WTC11 (cell line): ENCODE measurements at regions not wholly inside any gene's neighbourhood (a gene's known extent, or its start where the extent isn't known, plus 50 kb on each side); places are given as distances from the start of the nearest gene placed in this dataset.

ENCODE experiments used
- ATAC-seq: fragments of 200-7000 bp; cut with Tn5 transposase; 2 replicates; pipeline ENCODE4 v1.10.0; 2021; ENCODE audit warnings: mild to moderate bottlenecking, moderate library complexity
- CTCF ChIA-PET: fragments of 300-600 bp; sonication (Branson Sonifier 250); formaldehyde crosslinking; loops from one replicate; lab custom pipeline; 2021; ENCODE audit warnings: antibody characterized with exemption; lab: Charles Lee
- POLR2A ChIA-PET: fragments of 350-600 bp; sonication (Branson Sonifier 250); formaldehyde crosslinking; loops from one replicate; lab custom pipeline; 2021; ENCODE audit warnings: antibody characterized with exemption; lab: Charles Lee
- DNase-seq: peaks from one replicate; pipeline ENCODE4 v3.0.0; 2021; ENCODE audit warnings: low spot score
- H3K27ac Mint-ChIP-seq: 2 replicates; pipeline ENCODE4 v1.8.0; 2021; ENCODE audit warnings: mixed read lengths
- H3K27me3 Mint-ChIP-seq: 2 replicates; pipeline ENCODE4 v1.8.0; 2021; ENCODE audit warnings: low read depth, mild to moderate bottlenecking, moderate library complexity, mixed read lengths
- H3K36me3 Mint-ChIP-seq: 2 replicates; pipeline ENCODE4 v1.8.0; 2021; ENCODE audit warnings: mixed read lengths
- H3K4me1 Mint-ChIP-seq: 2 replicates; pipeline ENCODE4 v1.8.0; 2022; ENCODE audit warnings: mixed read lengths
- H3K4me3 Mint-ChIP-seq: 2 replicates; pipeline ENCODE4 v1.8.0; 2021; ENCODE audit warnings: mild to moderate bottlenecking, moderate library complexity, mixed read lengths
- H3K9me3 Mint-ChIP-seq: 2 replicates; pipeline ENCODE4 v1.8.0; 2021; ENCODE audit warnings: mixed read lengths
- CBFB ChIP-seq: sonication (generic); formaldehyde crosslinking; IDR thresholded peaks from 2 replicates; pipeline ENCODE4 v1.8.1; 2022; ENCODE audit warnings: mild to moderate bottlenecking, low read depth, missing genetic modification reagents
- CREM ChIP-seq: sonication (generic); formaldehyde crosslinking; IDR thresholded peaks from 2 replicates; pipeline ENCODE4 v1.8.1; 2022; ENCODE audit warnings: mild to moderate bottlenecking, missing genetic modification reagents, moderate library complexity
- ESRRA ChIP-seq: sonication (generic); formaldehyde crosslinking; IDR thresholded peaks from 2 replicates; pipeline ENCODE4 v1.8.1; 2022; ENCODE audit warnings: mild to moderate bottlenecking, missing genetic modification reagents, borderline replicate concordance
- FOXK1 ChIP-seq: sonication (generic); formaldehyde crosslinking; IDR thresholded peaks from 2 replicates; pipeline ENCODE4 v1.8.0; 2022; ENCODE audit warnings: mild to moderate bottlenecking, moderate library complexity, missing genetic modification reagents
- FOXP4 ChIP-seq: sonication (generic); formaldehyde crosslinking; IDR thresholded peaks from 2 replicates; pipeline ENCODE4 v1.8.0; 2022; ENCODE audit warnings: mild to moderate bottlenecking, missing genetic modification reagents
- IRF2 ChIP-seq: sonication (generic); formaldehyde crosslinking; IDR thresholded peaks from 2 replicates; pipeline ENCODE4 v1.8.0; 2022; ENCODE audit warnings: low read depth, missing genetic modification reagents, borderline replicate concordance
- NFE2L1 ChIP-seq: sonication (generic); formaldehyde crosslinking; IDR thresholded peaks from 2 replicates; pipeline ENCODE4 v1.8.1; 2023; ENCODE audit warnings: missing genetic modification reagents
- NR1H2 ChIP-seq: sonication (generic); formaldehyde crosslinking; IDR thresholded peaks from 2 replicates; pipeline ENCODE4 v1.9.0; 2021; ENCODE audit warnings: mild to moderate bottlenecking, moderate library complexity, missing genetic modification reagents
- NR3C1 ChIP-seq: sonication (generic); formaldehyde crosslinking; conservative IDR thresholded peaks from 2 replicates; pipeline ENCODE4 v1.8.1; 2023; ENCODE audit warnings: low read depth, mild to moderate bottlenecking, missing genetic modification reagents
- PREB ChIP-seq: sonication (generic); formaldehyde crosslinking; IDR thresholded peaks from 2 replicates; pipeline ENCODE4 v1.8.1; 2022; ENCODE audit warnings: mild to moderate bottlenecking, missing genetic modification reagents, moderate library complexity, borderline replicate concordance
- PRRX2 ChIP-seq: fragments of 250-450 bp; sonication (Bioruptor Pico); IDR thresholded peaks from 2 replicates; pipeline ENCODE4 v1.8.0; 2021; ENCODE audit warnings: mild to moderate bottlenecking
- RORB ChIP-seq: fragments of 250-450 bp; sonication (Bioruptor Pico); IDR thresholded peaks from 2 replicates; pipeline ENCODE4 v1.9.0; 2021; ENCODE audit warnings: mild to moderate bottlenecking
- SMAD3 ChIP-seq: sonication (generic); formaldehyde crosslinking; IDR thresholded peaks from 2 replicates; pipeline ENCODE4 v1.8.0; 2022; ENCODE audit warnings: missing genetic modification reagents, mild to moderate bottlenecking, borderline replicate concordance
- SMAD4 ChIP-seq: sonication (generic); formaldehyde crosslinking; IDR thresholded peaks from 2 replicates; pipeline ENCODE4 v1.8.0; 2022; ENCODE audit warnings: mild to moderate bottlenecking, missing genetic modification reagents
- SOX15 ChIP-seq: fragments of 250-450 bp; sonication (Bioruptor Pico); IDR thresholded peaks from 2 replicates; pipeline ENCODE4 v1.9.0; 2021; ENCODE audit warnings: mild to moderate bottlenecking
- SP1 ChIP-seq: sonication (generic); formaldehyde crosslinking; conservative IDR thresholded peaks from 2 replicates; pipeline ENCODE4 v1.8.1; 2022; ENCODE audit warnings: missing genetic modification reagents
- TP53 ChIP-seq: sonication (generic); formaldehyde crosslinking; IDR thresholded peaks from 2 replicates; pipeline ENCODE4 v1.8.1; 2023; ENCODE audit warnings: mild to moderate bottlenecking, missing genetic modification reagents
- ZBTB21 ChIP-seq: sonication (generic); formaldehyde crosslinking; IDR thresholded peaks from 2 replicates; pipeline ENCODE4 v1.8.1; 2023; ENCODE audit warnings: mild to moderate bottlenecking, missing genetic modification reagents, borderline replicate concordance
- ZMAT4 ChIP-seq: fragments of 250-450 bp; sonication (Bioruptor Pico); IDR thresholded peaks from 2 replicates; pipeline ENCODE4 v1.9.0; 2021; ENCODE audit warnings: mild to moderate bottlenecking
- ZNF138 ChIP-seq: sonication (generic); formaldehyde crosslinking; conservative IDR thresholded peaks from 2 replicates; pipeline ENCODE4 v1.8.1; 2022; ENCODE audit warnings: mild to moderate bottlenecking, moderate library complexity, missing genetic modification reagents
- ZNF263 ChIP-seq: sonication (generic); formaldehyde crosslinking; IDR thresholded peaks from 2 replicates; pipeline ENCODE4 v1.8.1; 2022; ENCODE audit warnings: low read depth, mild to moderate bottlenecking, moderate library complexity, missing genetic modification reagents
- ZNF317 ChIP-seq: sonication (generic); formaldehyde crosslinking; IDR thresholded peaks from 2 replicates; pipeline ENCODE4 v1.8.1; 2023; ENCODE audit warnings: low read depth, mild to moderate bottlenecking, moderate library complexity, missing genetic modification reagents, borderline replicate concordance
- ZNF423 ChIP-seq: fragments of 250-450 bp; sonication (Bioruptor Pico); IDR thresholded peaks from 2 replicates; pipeline ENCODE4 v2.1.2; 2022; ENCODE audit warnings: mild to moderate bottlenecking, moderate library complexity
- ZNF671 ChIP-seq: fragments of 250-450 bp; sonication (Bioruptor Pico); IDR thresholded peaks from 2 replicates; pipeline ENCODE4 v1.8.0; 2021; ENCODE audit warnings: mild to moderate bottlenecking
- ZSCAN18 ChIP-seq: fragments of 250-450 bp; sonication (Bioruptor Pico); IDR thresholded peaks from 2 replicates; pipeline ENCODE4 v2.1.2; 2022; ENCODE audit warnings: mild to moderate bottlenecking, moderate library complexity
- TF ChIP-seq, protein P1 (sequence below): sonication (generic); formaldehyde crosslinking; IDR thresholded peaks from 2 replicates; pipeline ENCODE4 v1.8.0; 2022; ENCODE audit warnings: mild to moderate bottlenecking, missing genetic modification reagents
- TF ChIP-seq, protein P2 (sequence below): sonication (generic); formaldehyde crosslinking; IDR thresholded peaks from 2 replicates; pipeline ENCODE4 v1.8.1; 2022; ENCODE audit warnings: low read depth, mild to moderate bottlenecking, moderate library complexity, missing genetic modification reagents, borderline replicate concordance
- TF ChIP-seq, protein P3 (sequence below): fragments of 250-450 bp; sonication (Bioruptor Pico); conservative IDR thresholded peaks from 2 replicates; pipeline ENCODE4 v1.9.0; 2021; ENCODE audit warnings: mild to moderate bottlenecking
- TF ChIP-seq, protein P4 (sequence below): sonication (generic); formaldehyde crosslinking; IDR thresholded peaks from 2 replicates; pipeline ENCODE4 v1.8.0; 2023; ENCODE audit warnings: missing genetic modification reagents

DNA sequence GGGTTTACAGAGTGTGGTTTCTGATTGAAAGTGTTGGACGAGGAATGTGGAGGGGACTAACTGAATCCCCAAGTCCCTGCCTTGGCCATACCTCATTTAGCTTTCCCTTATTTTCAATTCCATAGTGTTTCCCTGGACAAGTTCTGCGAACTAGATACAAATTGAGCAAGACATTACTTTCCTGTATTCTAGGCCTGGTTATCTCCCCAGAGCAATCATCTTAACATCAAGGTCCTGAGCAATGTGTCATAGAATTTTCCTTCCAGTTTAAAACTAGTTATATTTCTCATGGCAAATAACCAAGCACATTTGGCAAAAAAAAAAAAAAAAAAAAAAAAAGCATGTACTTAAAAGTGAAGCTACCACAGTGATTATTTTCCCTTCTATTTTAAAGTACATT, 330.1 kb downstream of the CDH11 start:
- no peak for DNase-seq
- POLR2A ChIA-PET, result interaction anchor here (0.6 to 0.7 kb wide), 2 partner anchors 36 to 286 kb away, joined by 3 to 6 read pairs; no protein-coding TSS in a partner anchor
- H3K4me1 Mint-ChIP-seq, result no peaks in the 10 kb centered on the region
- TF ChIP-seq ZNF263 (no peak), ZMAT4 (CRISPR knock-in tag) (no peak), NFE2L1 (CRISPR knock-in tag) (no peak), SMAD4 (no peak), ZNF423 (CRISPR knock-in tag) (no peak), ZNF138 (CRISPR knock-in tag) (no peak), TP53 (no peak), ZBTB21 (no peak), ZSCAN18 (no peak), NR1H2 (no peak), PREB (no peak), IRF2 (no peak), CREM (CRISPR knock-in tag) (no peak), PRRX2 (no peak)
- TF ChIP-seq, protein P1, sequence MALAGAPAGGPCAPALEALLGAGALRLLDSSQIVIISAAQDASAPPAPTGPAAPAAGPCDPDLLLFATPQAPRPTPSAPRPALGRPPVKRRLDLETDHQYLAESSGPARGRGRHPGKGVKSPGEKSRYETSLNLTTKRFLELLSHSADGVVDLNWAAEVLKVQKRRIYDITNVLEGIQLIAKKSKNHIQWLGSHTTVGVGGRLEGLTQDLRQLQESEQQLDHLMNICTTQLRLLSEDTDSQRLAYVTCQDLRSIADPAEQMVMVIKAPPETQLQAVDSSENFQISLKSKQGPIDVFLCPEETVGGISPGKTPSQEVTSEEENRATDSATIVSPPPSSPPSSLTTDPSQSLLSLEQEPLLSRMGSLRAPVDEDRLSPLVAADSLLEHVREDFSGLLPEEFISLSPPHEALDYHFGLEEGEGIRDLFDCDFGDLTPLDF (CRISPR knock-in tag), result no peak
- TF ChIP-seq, protein P2, sequence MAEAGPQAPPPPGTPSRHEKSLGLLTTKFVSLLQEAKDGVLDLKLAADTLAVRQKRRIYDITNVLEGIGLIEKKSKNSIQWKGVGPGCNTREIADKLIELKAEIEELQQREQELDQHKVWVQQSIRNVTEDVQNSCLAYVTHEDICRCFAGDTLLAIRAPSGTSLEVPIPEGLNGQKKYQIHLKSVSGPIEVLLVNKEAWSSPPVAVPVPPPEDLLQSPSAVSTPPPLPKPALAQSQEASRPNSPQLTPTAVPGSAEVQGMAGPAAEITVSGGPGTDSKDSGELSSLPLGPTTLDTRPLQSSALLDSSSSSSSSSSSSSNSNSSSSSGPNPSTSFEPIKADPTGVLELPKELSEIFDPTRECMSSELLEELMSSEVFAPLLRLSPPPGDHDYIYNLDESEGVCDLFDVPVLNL (CRISPR knock-in tag), result no peak
- H3K4me3 Mint-ChIP-seq, result no peak overlapping the region
- H3K9me3 Mint-ChIP-seq, result no peaks in the 10 kb centered on the region
- H3K27ac Mint-ChIP-seq, result no peak overlapping the region
- no peak for ATAC-seq
- H3K27me3 Mint-ChIP-seq, result no peaks in the 10 kb centered on the region
- CTCF ChIA-PET, result no interaction called here
- no peaks in the 10 kb centered on the region for H3K36me3 Mint-ChIP-seq

- H3K27ac Mint-ChIP-seq, result no peak overlapping the region
- no peak overlapping the region for H3K4me3 Mint-ChIP-seq
- H3K4me1 Mint-ChIP-seq, result no peaks in the 10 kb centered on the region
- no peaks in the 10 kb centered on the region for H3K9me3 Mint-ChIP-seq
- ChIA-PET CTCF (no interaction called here), POLR2A (no interaction called here)
- TF ChIP-seq NR3C1 (CRISPR knock-in tag), result no peak
- TF ChIP-seq SOX15 (CRISPR knock-in tag), result no peak
- no peak for TF ChIP-seq ESRRA
- no peak for TF ChIP-seq NFE2L1 (CRISPR knock-in tag)
- TF ChIP-seq ZNF317 (CRISPR knock-in tag), result no peak
- TF ChIP-seq FOXP4, result no peak
- no peak for TF ChIP-seq RORB
- no peak for TF ChIP-seq CBFB (CRISPR knock-in tag)
- TF ChIP-seq, protein P3, sequence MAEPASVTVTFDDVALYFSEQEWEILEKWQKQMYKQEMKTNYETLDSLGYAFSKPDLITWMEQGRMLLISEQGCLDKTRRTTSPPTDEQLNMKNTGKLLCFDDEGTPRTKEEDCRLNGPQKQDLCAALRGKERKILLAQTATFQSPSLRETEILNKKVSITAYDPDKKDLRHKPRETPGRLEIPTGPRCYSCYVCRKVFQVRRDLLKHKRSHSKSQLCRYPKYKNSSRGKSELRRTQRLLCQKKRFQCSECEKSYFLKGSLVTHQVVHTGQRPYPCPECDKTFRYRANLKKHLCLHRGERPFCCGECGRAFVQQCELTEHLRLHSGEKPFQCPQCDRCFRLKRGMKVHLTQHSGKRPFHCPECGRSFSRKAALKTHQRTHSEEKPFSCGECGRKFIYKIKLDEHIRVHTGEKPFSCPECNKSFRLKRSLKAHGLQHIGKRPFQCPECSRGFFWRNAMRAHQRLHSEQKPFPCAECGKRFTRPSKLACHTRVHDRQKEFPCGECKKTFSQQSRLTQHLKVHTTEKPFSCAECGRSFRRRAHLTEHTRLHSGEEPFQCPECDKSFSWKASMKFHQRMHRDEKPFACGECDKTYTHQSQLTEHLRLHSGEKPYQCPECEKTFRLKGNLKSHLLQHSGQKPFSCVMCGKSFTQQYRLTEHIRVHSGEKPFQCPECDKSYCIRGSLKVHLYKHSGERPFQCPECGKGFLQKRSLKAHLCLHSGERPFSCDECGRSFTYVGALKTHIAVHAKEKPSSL (CRISPR knock-in tag), result no peak
- TF ChIP-seq SP1 (CRISPR knock-in tag), result no peak
- TF ChIP-seq ZNF138 (CRISPR knock-in tag), result no peak
- TF ChIP-seq ZNF671 (CRISPR knock-in tag), result no peak
- TF ChIP-seq FOXK1, result no peak
- TF ChIP-seq, protein P4, sequence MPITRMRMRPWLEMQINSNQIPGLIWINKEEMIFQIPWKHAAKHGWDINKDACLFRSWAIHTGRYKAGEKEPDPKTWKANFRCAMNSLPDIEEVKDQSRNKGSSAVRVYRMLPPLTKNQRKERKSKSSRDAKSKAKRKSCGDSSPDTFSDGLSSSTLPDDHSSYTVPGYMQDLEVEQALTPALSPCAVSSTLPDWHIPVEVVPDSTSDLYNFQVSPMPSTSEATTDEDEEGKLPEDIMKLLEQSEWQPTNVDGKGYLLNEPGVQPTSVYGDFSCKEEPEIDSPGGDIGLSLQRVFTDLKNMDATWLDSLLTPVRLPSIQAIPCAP (CRISPR knock-in tag), result no peak
- no peak for TF ChIP-seq ZNF423 (CRISPR knock-in tag)
- TF ChIP-seq SMAD3, result no peak
- H3K27me3 Mint-ChIP-seq, result no peaks in the 10 kb centered on the region
- no peaks in the 10 kb centered on the region for H3K36me3 Mint-ChIP-seq
- DNase-seq (no peak), ATAC-seq (no peak)
These were observed 337.2 kb downstream of the CDH11 start for GRCh38 chr16:64784635-64785034.
